HG02938 (cell line): ENCODE measurements at regions not wholly inside any gene's neighbourhood (a gene's known extent, or its start where the extent isn't known, plus 50 kb on each side); places are given as distances from the start of the nearest gene placed in this dataset.

Source experiments
- ATAC-seq: cut with Tn5 transposase; IDR thresholded peaks from one replicate; pipeline ENCODE4 v1.9.1; 2021; ENCODE audit warnings: mild to moderate bottlenecking, moderate library complexity; ENCODE audit not compliant: unreplicated experiment

- no peak for ATAC-seq
These were observed 115.7 kb upstream of the PJA1 start for GRCh38 chrX:69280933-69281332.

GRCh38 chrX:69279234-69279633 lies 114.0 kb upstream of the PJA1 start:
- ATAC-seq: no peak

GRCh38 chrX:69278031-69278687 lies 112.9 kb upstream of the PJA1 start:
- no peak for ATAC-seq

- no peak for ATAC-seq
These were observed 112.2 kb upstream of the PJA1 start for GRCh38 chrX:69277369-69277990.

GRCh38 chrX:69268611-69269010 lies 103.4 kb upstream of the PJA1 start:
- no peak for ATAC-seq

- no peak for ATAC-seq
These were observed 98.9 kb upstream of the PJA1 start for GRCh38 chrX:69264158-69264581.

GRCh38 chrX:69263251-69263820 lies 98.1 kb upstream of the PJA1 start:
- ATAC-seq: no peak

GRCh38 chrX:69262036-69262936 lies 97.0 kb upstream of the PJA1 start:
- ATAC-seq: no peak

- ATAC-seq: no peak
These were observed 94.9 kb upstream of the PJA1 start for GRCh38 chrX:69260169-69260568.

- no peak for ATAC-seq
These were observed 93.6 kb upstream of the PJA1 start for GRCh38 chrX:69258893-69259292.

GRCh38 chrX:69257499-69258127 lies 92.4 kb upstream of the PJA1 start:
- ATAC-seq: no peak

GRCh38 chrX:69256291-69256565 lies 91.0 kb upstream of the PJA1 start:
- no peak for ATAC-seq

GRCh38 chrX:69255441-69256290 lies 90.4 kb upstream of the PJA1 start:
- ATAC-seq: no peak

- no peak for ATAC-seq
These were observed 88.6 kb upstream of the PJA1 start for GRCh38 chrX:69253821-69254220.

GRCh38 chrX:69243276-69243675 lies 78.0 kb upstream of the PJA1 start:
- no peak for ATAC-seq

- ATAC-seq: no peak
These were observed 73.6 kb upstream of the PJA1 start for GRCh38 chrX:69238887-69239231.

- no peak for ATAC-seq
These were observed 73.0 kb upstream of the PJA1 start for GRCh38 chrX:69238114-69238886.

- no peak for ATAC-seq
These were observed 72.0 kb upstream of the PJA1 start for GRCh38 chrX:69237236-69237635.

- ATAC-seq: no peak
These were observed 71.4 kb upstream of the PJA1 start for GRCh38 chrX:69236641-69237040.

GRCh38 chrX:69234624-69235023 lies 69.4 kb upstream of the PJA1 start:
- ATAC-seq: no peak
